PC-3 (cell line): ENCODE measurements at regions not wholly inside any gene's neighbourhood (a gene's known extent, or its start where the extent isn't known, plus 50 kb on each side); places are given as distances from the start of the nearest gene placed in this dataset.

Experiments used
- ATAC-seq: fragments of 200-7000 bp; cut with Tn5 transposase; 2 replicates; pipeline ENCODE4 v1.9.1; 2020; ENCODE audit warnings: mild to moderate bottlenecking, moderate library complexity
- BruUV-seq: library from RNA; stranded (reverse); fragments of 400-500 nt; replicated peaks from 2 replicates; lab custom pipeline; 2021; lab: Mats Ljungman, UMichigan
- CTCF ChIA-PET: fragments of 300-600 bp; sonication (Branson Sonifier 250); formaldehyde crosslinking; loops from one replicate; lab custom pipeline; 2022; ENCODE audit warnings: antibody characterized with exemption; lab: Charles Lee
- POLR2A ChIA-PET: fragments of 300-600 bp; sonication (Branson Sonifier 250); formaldehyde crosslinking; loops from one replicate; lab custom pipeline; 2022; ENCODE audit warnings: antibody characterized with exemption; ENCODE audit not compliant: unreplicated experiment; lab: Charles Lee
- DNase-seq: peaks from one replicate; pipeline ENCODE4 v3.0.0-alpha.2; 2015
- H2AFZ ChIP-seq: fragments of 300-600 bp; sonication (generic); 2 replicates; pipeline ENCODE4 v1.6.0; 2016; ENCODE audit warnings: antibody characterized with exemption, low read length
- H3F3A ChIP-seq: fragments of 300-600 bp; sonication (generic); one replicate; pipeline ENCODE4 v1.6.0; 2017; ENCODE audit warnings: antibody characterized with exemption, low read length, control low read depth, mild to moderate bottlenecking; ENCODE audit not compliant: unreplicated experiment
- H3K27ac ChIP-seq: fragments of 300-600 bp; sonication (generic); 2 replicates; pipeline ENCODE4 v1.5.1; 2016; ENCODE audit warnings: mild to moderate bottlenecking, low read length
- H3K27me3 ChIP-seq: fragments of 300-600 bp; sonication (generic); 2 replicates; pipeline ENCODE4 v1.6.1; 2016; ENCODE audit warnings: low read length, mixed read lengths
- H3K36me3 ChIP-seq: fragments of 300-600 bp; sonication (generic); 2 replicates; pipeline ENCODE4 v1.6.1; 2016; ENCODE audit warnings: low read depth, mixed run types, low read length, mixed read lengths
- H3K4me1 ChIP-seq: fragments of 300-600 bp; sonication (generic); 2 replicates; pipeline ENCODE4 v1.5.1; 2016; ENCODE audit warnings: low read length; ENCODE audit not compliant: insufficient read depth
- H3K4me2 ChIP-seq: fragments of 300-600 bp; sonication (generic); 2 replicates; pipeline ENCODE4 v1.6.0; 2016; ENCODE audit warnings: low read length
- H3K4me3 ChIP-seq: fragments of 300-600 bp; sonication (generic); 2 replicates; pipeline ENCODE4 v1.5.1; 2016; ENCODE audit warnings: mild to moderate bottlenecking, low read length, mixed read lengths
- H3K79me2 ChIP-seq: fragments of 300-600 bp; sonication (generic); 2 replicates; pipeline ENCODE4 v1.6.1; 2017; ENCODE audit warnings: low read length, mixed read lengths
- H3K9ac ChIP-seq: fragments of 300-600 bp; sonication (generic); 2 replicates; pipeline ENCODE4 v1.6.0; 2016; ENCODE audit warnings: mild to moderate bottlenecking, low read length
- H3K9me2 ChIP-seq: fragments of 300-600 bp; sonication (generic); replicated peaks from 2 replicates; pipeline ENCODE4 v1.6.1; 2016; ENCODE audit warnings: mixed run types, low read length, mixed read lengths
- H3K9me3 ChIP-seq: fragments of 300-600 bp; sonication (generic); 2 replicates; pipeline ENCODE4 v1.6.1; 2016; ENCODE audit warnings: low read length, mixed read lengths
- H4K20me1 ChIP-seq: fragments of 300-600 bp; sonication (generic); 2 replicates; pipeline ENCODE4 v1.6.1; 2016; ENCODE audit warnings: low read length, mixed read lengths
- CTCF ChIP-seq: fragments of 300-600 bp; sonication (generic); conservative IDR thresholded peaks from 2 replicates; pipeline ENCODE4 v1.5.1; 2017; ENCODE audit warnings: antibody characterized with exemption, low read depth, mild to moderate bottlenecking, low read length
- EZH2 ChIP-seq: fragments of 300-600 bp; sonication (generic); IDR thresholded peaks from one replicate; pipeline ENCODE4 v1.6.1; 2017; ENCODE audit warnings: antibody characterized with exemption, mild to moderate bottlenecking, low read length; ENCODE audit not compliant: unreplicated experiment
- EZH2phosphoT487 ChIP-seq: fragments of 300-600 bp; sonication (generic); IDR thresholded peaks from 2 replicates; pipeline ENCODE4 v1.6.1; 2018; ENCODE audit warnings: mild to moderate bottlenecking, antibody characterized with exemption, low read length, borderline replicate concordance
- intact Hi-C: fragments of 100-400 bp; cut with micrococcal nuclease; formaldehyde crosslinking; loops from 2 replicates; pipeline ENCODE4 v1.9.0; 2023

GRCh38 chr3:71859123-71859519 lies 74.2 kb upstream of the PROK2 start:
- no peaks in the 10 kb centered on the region for H3K9me3 ChIP-seq
- no peak overlapping the region for H3K4me3 ChIP-seq
- H3K4me1 ChIP-seq = no peaks in the 10 kb centered on the region
- ChIA-PET CTCF (no interaction called here), POLR2A (no interaction called here)
- H3K9ac ChIP-seq = no peak overlapping the region
- no peaks in the 10 kb centered on the region for H4K20me1 ChIP-seq
- H3K79me2 ChIP-seq = no peaks in the 10 kb centered on the region
- DNase-seq (peak; percentile 68), ATAC-seq (peak; percentile 79)
- TF ChIP-seq EZH2phosphoT487 (no peak), CTCF (peak; percentile 71), EZH2 (no peak)
- no peak overlapping the region for H3K4me2 ChIP-seq
- no peak overlapping the region for H2AFZ ChIP-seq
- no peak overlapping the region for H3K27ac ChIP-seq
- H3F3A ChIP-seq = no peaks in the 10 kb centered on the region
- intact Hi-C loops = loop anchor here (1.0 to 5.0 kb wide), 2 partner anchors 132 to 148 kb away; partner anchors contain the start of gene EIF4E3
- H3K27me3 ChIP-seq = peaks cover 23% of the 10 kb centered on the region
- H3K36me3 ChIP-seq = no peaks in the 10 kb centered on the region
- H3K9me2 ChIP-seq = no peaks in the 10 kb centered on the region
- no TSS peak for BruUV-seq

- Histone ChIP-seq H3K27ac (no peak overlapping the region), H3K36me3 (no peaks in the 10 kb centered on the region), H3K9ac (no peak overlapping the region), H3K9me3 (no peaks in the 10 kb centered on the region), H3K4me1 (no peaks in the 10 kb centered on the region), H3K9me2 (no peaks in the 10 kb centered on the region), H3K4me3 (no peak overlapping the region), H3K27me3 (peaks cover 28% of the 10 kb centered on the region), H3F3A (no peaks in the 10 kb centered on the region), H3K4me2 (no peak overlapping the region), H4K20me1 (no peaks in the 10 kb centered on the region), H3K79me2 (no peaks in the 10 kb centered on the region), H2AFZ (no peak overlapping the region)
- no TSS peak for BruUV-seq
- intact Hi-C loops = loop anchor here (1.0 to 5.0 kb wide), 2 partner anchors 131 to 147 kb away; partner anchors contain the start of gene EIF4E3
- ChIA-PET CTCF (no interaction called here), POLR2A (no interaction called here)
- TF ChIP-seq CTCF (no peak), EZH2phosphoT487 (no peak), EZH2 (no peak)
- ATAC-seq = no peak
- DNase-seq = no peak
Measured at GRCh38 chr3:71858503-71859122, 73.7 kb upstream of the PROK2 start.

- ChIA-PET CTCF (no interaction called here), POLR2A (no interaction called here)
- ATAC-seq = no peak
- Histone ChIP-seq H3K9me2 (no peaks in the 10 kb centered on the region), H4K20me1 (no peaks in the 10 kb centered on the region), H3K4me3 (no peak overlapping the region), H3K4me2 (no peak overlapping the region), H3K27me3 (peaks cover 34% of the 10 kb centered on the region), H3K9ac (no peak overlapping the region), H3F3A (no peaks in the 10 kb centered on the region), H2AFZ (no peak overlapping the region), H3K27ac (no peak overlapping the region), H3K9me3 (no peaks in the 10 kb centered on the region), H3K4me1 (no peaks in the 10 kb centered on the region), H3K36me3 (no peaks in the 10 kb centered on the region), H3K79me2 (no peaks in the 10 kb centered on the region)
- no peak for DNase-seq
- TF ChIP-seq EZH2 (no peak), EZH2phosphoT487 (no peak), CTCF (no peak)
- intact Hi-C loops = loop anchor here (5.0 kb wide), 1 partner anchor 131 kb away; the partner anchor contains the start of gene EIF4E3
- BruUV-seq = no TSS peak
Measured at GRCh38 chr3:71857956-71858355, 73.0 kb upstream of the PROK2 start.
